Fibroblast of lung (primary cell): ENCODE measurements at regions not wholly inside any gene's neighbourhood (a gene's known extent, or its start where the extent isn't known, plus 50 kb on each side); places are given as distances from the start of the nearest gene placed in this dataset.

Experiments used
- EZH2 ChIP-seq: IDR thresholded peaks from 2 replicates; pipeline ENCODE4 v1.5.1; 2012; ENCODE audit warnings: low read length, control low read depth, mild to moderate bottlenecking; ENCODE audit errors: missing control alignments
- TF ChIP-seq, protein P1 (sequence below), 2 donors: IDR thresholded peaks in 1 of 2; conservative IDR thresholded peaks in 1 of 2; 1 replicate in 1 of 2; 2 replicates in 1 of 2; pipeline ENCODE4 v1.5.1; 2011 to 2012; ENCODE audit warnings: low read length in 2 of 2, control low read depth in 1 of 2, inconsistent platforms in 1 of 2, low read depth in 1 of 2, mild to moderate bottlenecking in 1 of 2

DNA sequence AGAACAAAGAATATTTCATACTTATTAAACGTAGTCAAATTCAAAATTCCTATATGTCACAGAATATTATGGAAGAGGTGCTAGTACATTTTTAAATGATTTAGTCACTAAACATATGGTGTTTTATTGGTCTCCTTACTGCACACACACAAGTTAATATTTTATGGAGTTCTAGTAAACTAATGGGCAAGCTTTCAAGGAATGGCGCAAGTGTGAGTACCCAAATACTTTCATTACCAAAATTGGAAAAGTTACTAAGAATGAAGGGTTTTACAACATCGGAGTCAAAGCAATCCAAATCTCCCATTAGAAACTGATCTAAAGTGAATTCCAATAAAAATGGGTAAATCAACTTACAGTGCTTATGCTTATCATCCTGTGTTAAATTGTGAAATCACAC, 921.9 kb downstream of the ADGRL2 start:
- no peak for TF ChIP-seq EZH2
- TF ChIP-seq, protein P1, sequence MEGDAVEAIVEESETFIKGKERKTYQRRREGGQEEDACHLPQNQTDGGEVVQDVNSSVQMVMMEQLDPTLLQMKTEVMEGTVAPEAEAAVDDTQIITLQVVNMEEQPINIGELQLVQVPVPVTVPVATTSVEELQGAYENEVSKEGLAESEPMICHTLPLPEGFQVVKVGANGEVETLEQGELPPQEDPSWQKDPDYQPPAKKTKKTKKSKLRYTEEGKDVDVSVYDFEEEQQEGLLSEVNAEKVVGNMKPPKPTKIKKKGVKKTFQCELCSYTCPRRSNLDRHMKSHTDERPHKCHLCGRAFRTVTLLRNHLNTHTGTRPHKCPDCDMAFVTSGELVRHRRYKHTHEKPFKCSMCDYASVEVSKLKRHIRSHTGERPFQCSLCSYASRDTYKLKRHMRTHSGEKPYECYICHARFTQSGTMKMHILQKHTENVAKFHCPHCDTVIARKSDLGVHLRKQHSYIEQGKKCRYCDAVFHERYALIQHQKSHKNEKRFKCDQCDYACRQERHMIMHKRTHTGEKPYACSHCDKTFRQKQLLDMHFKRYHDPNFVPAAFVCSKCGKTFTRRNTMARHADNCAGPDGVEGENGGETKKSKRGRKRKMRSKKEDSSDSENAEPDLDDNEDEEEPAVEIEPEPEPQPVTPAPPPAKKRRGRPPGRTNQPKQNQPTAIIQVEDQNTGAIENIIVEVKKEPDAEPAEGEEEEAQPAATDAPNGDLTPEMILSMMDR (conservative IDR thresholded peaks at IDR 0.05 in 1 of 2, IDR thresholded peaks at IDR 0.05 in 1 of 2; ENCODE audit: low read depth in 1 of 2, low read length in 2 of 2), result no peak
